OCI-LY3 (cell line): ENCODE measurements at regions not wholly inside any gene's neighbourhood (a gene's known extent, or its start where the extent isn't known, plus 50 kb on each side); places are given as distances from the start of the nearest gene placed in this dataset.

Source experiments
- H2AFZ ChIP-seq: fragments of 200-600, 300-600 bp; shearing (Covaris generic); 2 replicates; pipeline ENCODE4 v1.6.0; 2014; ENCODE audit warnings: antibody characterized with exemption, low read depth, low read length
- H3K27ac ChIP-seq: fragments of 200-600, 300-600 bp; sonication (generic); 2 replicates; pipeline ENCODE4 v1.5.1; 2014; ENCODE audit warnings: mild to moderate bottlenecking, low read length, moderate library complexity, mixed read lengths
- H3K27me3 ChIP-seq: fragments of 200-600, 300-600 bp; sonication (generic); 2 replicates; pipeline ENCODE4 v1.6.1; 2014; ENCODE audit warnings: low read depth, low read length, mixed read lengths
- H3K36me3 ChIP-seq: fragments of 200-600, 300-600 bp; sonication (generic); replicated peaks from 2 replicates; pipeline ENCODE3; 2014; ENCODE audit warnings: low read depth, low read length, mixed read lengths
- H3K4me1 ChIP-seq: fragments of 300-600, 200-600 bp; sonication (generic); 2 replicates; pipeline ENCODE4 v1.6.1; 2014; ENCODE audit warnings: low read length, mixed read lengths
- H3K4me2 ChIP-seq: fragments of 200-600, 300-600 bp; sonication (generic); 2 replicates; pipeline ENCODE4 v1.6.1; 2014; ENCODE audit warnings: low read length, mixed read lengths
- H3K4me3 ChIP-seq: fragments of 300-600, 200-600 bp; sonication (generic); 2 replicates; pipeline ENCODE4 v1.5.1; 2014; ENCODE audit warnings: antibody characterized with exemption, mild to moderate bottlenecking, low read length, moderate library complexity
- H3K79me2 ChIP-seq: fragments of 300-600, 200-600 bp; shearing (Covaris generic); 2 replicates; pipeline ENCODE4 v1.6.1; 2014; ENCODE audit warnings: mild to moderate bottlenecking, low read length, mixed read lengths
- H3K9ac ChIP-seq: fragments of 300-600, 200-600 bp; shearing (Covaris generic); 2 replicates; pipeline ENCODE4 v1.6.0; 2014; ENCODE audit warnings: mild to moderate bottlenecking, low read length, moderate library complexity
- H3K9me3 ChIP-seq: fragments of 200-600, 300-600 bp; shearing (Covaris generic); 2 replicates; pipeline ENCODE4 v1.6.1; 2014; ENCODE audit warnings: low read length, mixed read lengths; ENCODE audit not compliant: insufficient read depth
- H4K20me1 ChIP-seq: fragments of 200-600, 300-600 bp; sonication (generic); 2 replicates; pipeline ENCODE4 v1.6.1; 2016; ENCODE audit warnings: low read length, mixed read lengths; ENCODE audit not compliant: insufficient read depth
- CTCF ChIP-seq: fragments of 200-600, 300-600 bp; sonication (generic); IDR thresholded peaks from 2 replicates; pipeline ENCODE4 v1.5.1; 2014; ENCODE audit warnings: antibody characterized with exemption, low read length, low read depth
- EZH2phosphoT487 ChIP-seq: fragments of 200-600 bp; shearing (Covaris generic); IDR thresholded peaks from 2 replicates; pipeline ENCODE4 v1.6.1; 2018; ENCODE audit warnings: antibody characterized with exemption, mixed run types, low read depth

- Histone ChIP-seq H3K4me3 (no peak overlapping the region), H2AFZ (no peak overlapping the region), H3K27ac (no peak overlapping the region), H3K9ac (no peak overlapping the region), H3K27me3 (no peaks in the 10 kb centered on the region), H3K4me1 (no peaks in the 10 kb centered on the region), H3K9me3 (no peaks in the 10 kb centered on the region), H3K79me2 (no peaks in the 10 kb centered on the region), H4K20me1 (no peaks in the 10 kb centered on the region), H3K4me2 (no peak overlapping the region), H3K36me3 (no peaks in the 10 kb centered on the region)
- TF ChIP-seq EZH2phosphoT487 = no peak
- TF ChIP-seq CTCF = no peak
These were observed 109.2 kb upstream of the TRIM24 start for GRCh38 chr7:138350701-138351357.

GRCh38 chr7:138352570-138353461 is 107.2 kb upstream of the TRIM24 start:
- Histone ChIP-seq H3K27me3 (no peaks in the 10 kb centered on the region), H3K9me3 (no peaks in the 10 kb centered on the region), H3K36me3 (no peaks in the 10 kb centered on the region), H3K4me2 (no peak overlapping the region), H3K27ac (no peak overlapping the region), H4K20me1 (no peaks in the 10 kb centered on the region), H3K4me3 (no peak overlapping the region), H3K4me1 (no peaks in the 10 kb centered on the region), H3K79me2 (no peaks in the 10 kb centered on the region), H3K9ac (no peak overlapping the region), H2AFZ (no peak overlapping the region)
- TF ChIP-seq EZH2phosphoT487 (no peak), CTCF (no peak)

GRCh38 chr7:138354066-138354465 is 106.0 kb upstream of the TRIM24 start:
- Histone ChIP-seq H2AFZ (no peak overlapping the region), H3K36me3 (no peaks in the 10 kb centered on the region), H3K9me3 (no peaks in the 10 kb centered on the region), H3K27me3 (no peaks in the 10 kb centered on the region), H3K4me3 (no peak overlapping the region), H3K9ac (no peak overlapping the region), H3K4me2 (no peak overlapping the region), H4K20me1 (no peaks in the 10 kb centered on the region), H3K4me1 (no peaks in the 10 kb centered on the region), H3K79me2 (no peaks in the 10 kb centered on the region), H3K27ac (no peak overlapping the region)
- TF ChIP-seq EZH2phosphoT487 (no peak), CTCF (no peak)

- H3K27me3 ChIP-seq = no peaks in the 10 kb centered on the region
These were observed 104.8 kb upstream of the TRIM24 start for GRCh38 chr7:138355254-138355653.

More at GRCh38 chr7:138355254-138355653, 104.8 kb upstream of the TRIM24 start:
- Histone ChIP-seq H3K27ac (no peak overlapping the region), H3K79me2 (no peaks in the 10 kb centered on the region), H3K9ac (no peak overlapping the region), H3K4me3 (no peak overlapping the region), H2AFZ (no peak overlapping the region), H3K36me3 (no peaks in the 10 kb centered on the region), H3K9me3 (no peaks in the 10 kb centered on the region), H3K4me2 (no peak overlapping the region), H4K20me1 (no peaks in the 10 kb centered on the region), H3K4me1 (no peaks in the 10 kb centered on the region)
- TF ChIP-seq EZH2phosphoT487 = no peak
- no peak for TF ChIP-seq CTCF
